ENCODE measurements at regions not wholly inside any gene's neighbourhood (a gene's known extent, or its start where the extent isn't known, plus 50 kb on each side); places are given as distances from the start of the nearest gene placed in this dataset.

DNA sequence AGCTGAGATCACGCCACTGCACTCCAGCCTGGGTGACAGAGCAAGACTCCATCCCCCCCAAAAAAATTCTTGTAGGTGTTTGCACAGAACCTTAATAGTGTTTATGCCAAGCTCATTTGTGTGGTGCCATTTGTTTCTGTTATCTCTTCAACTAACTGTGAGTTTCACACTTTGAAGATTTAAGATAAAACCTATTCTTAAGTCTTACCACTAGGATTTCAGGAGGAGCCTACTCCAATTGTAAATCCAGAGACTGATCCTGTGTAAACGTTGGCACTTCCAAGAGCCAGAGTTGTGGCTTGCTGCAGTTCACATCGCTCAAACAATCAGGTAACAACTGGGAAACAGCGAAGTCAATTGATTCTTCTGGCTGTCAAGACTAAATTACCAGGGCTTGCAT is 242.4 kb upstream of the SATB1 start:
- TF ChIP-seq, protein P1, sequence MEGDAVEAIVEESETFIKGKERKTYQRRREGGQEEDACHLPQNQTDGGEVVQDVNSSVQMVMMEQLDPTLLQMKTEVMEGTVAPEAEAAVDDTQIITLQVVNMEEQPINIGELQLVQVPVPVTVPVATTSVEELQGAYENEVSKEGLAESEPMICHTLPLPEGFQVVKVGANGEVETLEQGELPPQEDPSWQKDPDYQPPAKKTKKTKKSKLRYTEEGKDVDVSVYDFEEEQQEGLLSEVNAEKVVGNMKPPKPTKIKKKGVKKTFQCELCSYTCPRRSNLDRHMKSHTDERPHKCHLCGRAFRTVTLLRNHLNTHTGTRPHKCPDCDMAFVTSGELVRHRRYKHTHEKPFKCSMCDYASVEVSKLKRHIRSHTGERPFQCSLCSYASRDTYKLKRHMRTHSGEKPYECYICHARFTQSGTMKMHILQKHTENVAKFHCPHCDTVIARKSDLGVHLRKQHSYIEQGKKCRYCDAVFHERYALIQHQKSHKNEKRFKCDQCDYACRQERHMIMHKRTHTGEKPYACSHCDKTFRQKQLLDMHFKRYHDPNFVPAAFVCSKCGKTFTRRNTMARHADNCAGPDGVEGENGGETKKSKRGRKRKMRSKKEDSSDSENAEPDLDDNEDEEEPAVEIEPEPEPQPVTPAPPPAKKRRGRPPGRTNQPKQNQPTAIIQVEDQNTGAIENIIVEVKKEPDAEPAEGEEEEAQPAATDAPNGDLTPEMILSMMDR (IDR thresholded peaks at IDR 0.05; ENCODE audit: borderline replicate concordance, control extremely low read depth, extremely low read depth, insufficient read depth, missing control alignments): no peak
- no peak for DNase-seq (ENCODE audit: low spot score)
- in situ Hi-C loops (cut with MboI; ENCODE audit: low sequenced_read_pairs, unreplicated experiment): no loop called here

DNA sequence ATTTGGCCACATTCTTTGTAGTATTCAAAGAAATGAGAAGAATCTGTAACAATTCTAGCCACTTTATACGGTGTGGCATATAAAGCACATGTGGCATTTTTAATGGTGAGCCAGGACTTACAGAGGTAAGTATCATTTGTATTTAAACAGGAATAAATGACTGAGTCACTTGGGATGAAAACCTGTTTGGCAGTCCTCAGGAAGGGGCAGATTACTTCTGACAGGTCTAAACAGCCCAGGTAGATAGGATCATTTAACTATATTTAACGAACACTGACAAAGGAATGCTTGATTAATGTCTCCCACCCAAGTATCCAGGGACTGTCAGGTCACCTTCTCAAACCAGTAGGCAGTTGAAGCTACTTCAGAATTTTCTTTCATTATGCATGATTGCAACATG is 241.5 kb upstream of the SATB1 start:
- TF ChIP-seq, protein P1 (IDR thresholded peaks at IDR 0.05; ENCODE audit: borderline replicate concordance, control extremely low read depth, extremely low read depth, insufficient read depth, missing control alignments): no peak
- in situ Hi-C loops (cut with MboI; ENCODE audit: low sequenced_read_pairs, unreplicated experiment): no loop called here
- no peak for DNase-seq (ENCODE audit: low spot score)

DNA sequence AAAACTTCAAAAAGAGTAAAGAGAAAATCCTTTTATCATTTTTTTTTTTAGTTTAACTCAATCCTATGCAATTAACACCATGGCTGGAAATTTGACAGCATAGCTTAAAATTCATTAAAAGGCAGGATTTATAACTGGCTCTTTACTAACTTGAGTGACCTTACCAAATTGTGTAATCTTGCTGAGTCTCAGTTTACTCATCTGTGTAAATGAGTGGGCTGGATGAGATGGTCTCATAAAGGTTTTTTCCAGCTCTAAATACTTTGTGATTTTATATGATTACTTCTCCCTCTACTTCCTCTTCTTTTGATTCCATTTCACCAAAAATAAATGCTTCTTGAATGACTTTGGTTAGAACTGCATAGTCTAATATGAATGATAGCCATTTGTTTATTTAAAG is 234.9 kb upstream of the SATB1 start:
- DNase-seq (ENCODE audit: low spot score): no peak
- TF ChIP-seq, protein P1 (IDR thresholded peaks at IDR 0.05; ENCODE audit: borderline replicate concordance, control extremely low read depth, extremely low read depth, insufficient read depth, missing control alignments): no peak
- in situ Hi-C loops (cut with MboI; ENCODE audit: low sequenced_read_pairs, unreplicated experiment): no loop called here

DNA sequence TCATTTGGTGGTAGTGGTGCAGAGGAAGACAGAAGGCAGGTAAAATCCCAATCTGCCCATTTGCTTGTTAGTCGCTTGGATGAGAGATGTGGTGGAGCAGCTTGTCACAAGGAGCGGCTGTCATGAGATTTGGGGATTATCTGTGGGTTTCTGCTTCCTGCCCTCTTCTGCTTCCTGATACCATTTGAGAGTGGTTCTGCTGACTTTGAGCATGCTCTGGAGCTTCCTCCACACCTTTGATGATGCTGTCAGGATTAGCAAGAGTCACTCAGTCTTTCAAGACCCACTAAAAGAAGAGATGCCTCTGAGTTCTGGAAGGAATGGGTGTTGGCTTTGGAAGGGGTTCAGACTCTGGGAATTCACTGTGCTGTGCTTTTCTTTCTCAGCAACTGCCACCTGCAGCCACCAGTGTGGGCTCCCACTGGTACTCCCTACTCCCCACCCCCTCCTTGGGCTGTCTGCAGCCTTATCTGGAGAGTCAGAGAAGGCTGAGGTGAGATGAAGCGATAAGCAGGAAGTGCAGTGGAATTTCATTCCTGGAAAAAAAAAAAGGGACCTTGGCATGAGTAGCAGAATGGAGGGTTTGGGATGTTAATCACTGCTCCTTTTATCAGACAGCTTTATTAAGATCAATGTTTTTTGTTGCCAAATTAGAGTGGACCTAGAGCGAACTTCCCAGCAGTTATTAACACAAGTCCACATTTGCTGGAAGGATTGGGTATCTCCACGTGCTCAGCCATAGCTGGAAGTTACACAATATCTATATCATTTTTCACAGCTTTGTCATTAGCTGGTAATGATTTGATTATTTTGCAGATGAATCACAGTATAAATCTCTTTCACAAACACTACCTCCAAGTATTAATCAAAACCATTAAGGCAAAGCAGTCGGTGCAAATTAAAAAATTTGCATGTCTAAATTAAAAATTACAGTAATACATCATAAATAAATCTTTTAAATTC is 233.0 kb upstream of the SATB1 start:
- DNase-seq (ENCODE audit: low spot score): no peak
- in situ Hi-C loops (cut with MboI; ENCODE audit: low sequenced_read_pairs, unreplicated experiment): no loop called here
- TF ChIP-seq, protein P1 (IDR thresholded peaks at IDR 0.05; ENCODE audit: borderline replicate concordance, control extremely low read depth, extremely low read depth, insufficient read depth, missing control alignments): no peak

DNA sequence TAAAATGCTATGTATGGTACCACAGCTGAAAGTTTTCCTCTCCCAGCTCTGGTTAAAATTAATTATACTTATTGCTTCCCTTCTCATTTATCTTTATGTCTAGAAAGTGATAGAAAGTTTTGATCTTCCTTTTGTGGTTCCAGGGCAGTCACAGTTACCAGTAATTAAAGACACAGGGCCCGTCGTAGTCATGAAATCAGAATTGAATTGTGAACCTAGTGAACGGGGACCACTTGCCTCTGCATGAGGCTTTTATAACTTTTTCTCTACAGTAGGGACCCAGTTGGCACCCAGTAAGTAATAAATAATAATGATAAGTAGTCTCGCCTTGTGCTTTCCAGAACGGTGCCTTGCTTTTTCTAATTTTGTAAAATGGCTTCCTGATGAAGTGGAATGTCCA is 231.7 kb upstream of the SATB1 start:
- in situ Hi-C loops (cut with MboI; ENCODE audit: low sequenced_read_pairs, unreplicated experiment): no loop called here
- TF ChIP-seq, protein P1 (IDR thresholded peaks at IDR 0.05; ENCODE audit: borderline replicate concordance, control extremely low read depth, extremely low read depth, insufficient read depth, missing control alignments): no peak
- DNase-seq (ENCODE audit: low spot score): no peak

DNA sequence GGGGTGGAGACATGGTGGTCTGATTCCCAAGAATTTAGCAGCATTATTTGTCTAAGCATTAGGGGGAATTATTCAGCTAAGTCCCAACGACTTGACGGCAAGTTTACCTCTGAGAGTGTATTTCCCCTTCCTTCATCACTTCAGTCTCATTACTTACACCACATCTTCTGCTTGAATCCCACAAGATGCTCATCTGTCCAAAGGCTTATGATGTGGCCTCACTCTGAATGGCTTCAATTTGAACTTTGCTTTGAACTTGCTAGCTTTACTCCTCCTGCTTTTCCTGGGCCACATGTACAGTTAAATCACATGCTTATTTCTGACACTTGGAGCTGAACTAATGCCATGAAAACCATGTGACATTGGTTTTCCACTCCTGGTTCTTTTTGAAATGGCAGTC is 231.3 kb upstream of the SATB1 start:
- TF ChIP-seq, protein P1 (IDR thresholded peaks at IDR 0.05; ENCODE audit: borderline replicate concordance, control extremely low read depth, extremely low read depth, insufficient read depth, missing control alignments): no peak
- in situ Hi-C loops (cut with MboI; ENCODE audit: low sequenced_read_pairs, unreplicated experiment): no loop called here
- DNase-seq (ENCODE audit: low spot score): no peak

Measured in GM13976 (cell line).